Activated CD4-positive, alpha-beta T cell treated with anti-CD3 and anti-CD28 coated beads for 24 hours (primary cell): ENCODE measurements at regions not wholly inside any gene's neighbourhood (a gene's known extent, or its start where the extent isn't known, plus 50 kb on each side); places are given as distances from the start of the nearest gene placed in this dataset.
"Not testable (repeated sequence)": the region's sequence is repeated elsewhere in the genome, so short reads cannot be mapped to it uniquely, and the experiment has no call there.

Experiments
- DNase-seq, 2 donors: peaks; one replicate each; pipeline ENCODE4 v3.0.0-alpha.2; 2020; ENCODE audit warnings: low read depth in 2 of 2

GRCh38 chr11:14573539-14574057 lies 53.4 kb upstream of the PSMA1 start:
- not testable (repeated sequence) for DNase-seq

GRCh38 chr11:14577292-14577691 lies 57.1 kb upstream of the PSMA1 start:
- DNase-seq, result no peak

DNA sequence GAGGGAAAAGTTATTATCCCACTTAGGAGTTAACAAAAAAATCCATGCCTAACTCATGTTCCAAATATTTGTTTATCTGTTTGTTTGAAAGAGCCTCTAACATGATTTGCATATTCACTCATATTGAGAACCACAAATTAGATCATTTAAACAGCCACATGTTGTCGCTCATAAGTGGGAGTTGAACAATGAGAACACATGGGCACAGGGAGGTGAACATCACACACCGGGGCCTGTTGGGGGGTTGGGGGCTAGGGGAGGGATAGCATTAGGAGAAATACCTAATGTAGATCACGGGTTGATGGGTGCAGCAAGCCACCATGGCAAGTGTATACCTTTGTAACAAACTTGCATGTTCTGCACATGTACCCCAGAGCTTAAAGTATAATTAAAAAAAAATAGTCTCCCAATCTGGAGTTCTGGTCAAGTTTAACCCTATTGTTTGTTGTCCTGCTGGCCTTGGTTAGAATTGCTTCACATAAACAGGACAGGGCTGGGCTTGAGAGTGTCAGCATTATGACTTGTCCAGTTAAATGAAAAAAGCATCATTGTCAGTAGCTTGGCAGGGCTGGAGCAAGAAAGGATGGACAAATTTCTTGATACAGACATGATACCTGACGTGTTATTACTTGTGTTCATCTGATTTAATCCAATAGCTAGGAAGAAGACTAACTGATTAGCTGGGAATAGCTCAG lies 57.8 kb upstream of the PSMA1 start:
- DNase-seq, result no peak

DNA sequence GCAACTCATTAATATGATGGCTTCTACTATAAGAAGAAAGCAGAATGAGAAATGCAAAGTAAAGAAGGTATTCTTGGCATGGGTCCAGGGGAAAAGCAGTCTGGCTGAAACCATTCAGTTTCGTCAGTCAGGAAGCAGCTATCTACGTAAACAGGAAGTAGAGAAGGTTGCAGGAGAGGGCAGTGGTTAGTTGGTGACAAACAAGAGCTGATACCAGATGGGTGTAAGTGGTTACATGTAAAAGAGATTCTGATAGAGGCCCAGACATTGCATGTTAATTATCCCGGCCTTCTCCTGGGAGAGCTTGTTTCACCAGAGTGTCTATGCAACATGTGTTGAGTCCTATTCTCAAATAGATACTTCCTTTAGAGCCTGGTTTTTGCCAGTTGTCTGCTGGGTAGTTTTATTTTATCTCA lies 58.4 kb upstream of the PSMA1 start:
- DNase-seq, result peak; percentile 3 to 28

DNA sequence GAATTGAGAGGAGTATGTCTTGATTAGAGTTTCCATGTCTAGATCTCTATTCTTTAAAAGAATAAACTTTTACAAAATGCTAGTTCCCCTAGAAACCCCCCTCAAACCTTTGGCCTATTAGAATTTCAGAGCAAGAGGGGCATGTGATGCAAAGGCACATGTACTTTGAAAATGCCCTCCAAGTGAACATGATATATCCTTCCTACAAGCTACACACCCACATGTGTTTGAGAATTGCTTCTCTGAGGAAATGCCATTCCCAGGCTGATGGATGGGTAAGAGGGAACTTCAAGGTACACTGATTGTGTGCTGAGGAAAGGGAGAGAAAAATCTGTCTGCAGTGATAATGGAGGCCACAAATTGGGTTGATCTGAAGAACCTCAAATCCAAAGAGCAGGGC lies 59.5 kb upstream of the PSMA1 start:
- no peak for DNase-seq

- no peak for DNase-seq
Measured at GRCh38 chr11:14582793-14583192, 60.8 kb upstream of the PDE3B start.

- DNase-seq, result no peak
Measured at GRCh38 chr11:14583252-14584034, 60.2 kb upstream of the PDE3B start.

DNA sequence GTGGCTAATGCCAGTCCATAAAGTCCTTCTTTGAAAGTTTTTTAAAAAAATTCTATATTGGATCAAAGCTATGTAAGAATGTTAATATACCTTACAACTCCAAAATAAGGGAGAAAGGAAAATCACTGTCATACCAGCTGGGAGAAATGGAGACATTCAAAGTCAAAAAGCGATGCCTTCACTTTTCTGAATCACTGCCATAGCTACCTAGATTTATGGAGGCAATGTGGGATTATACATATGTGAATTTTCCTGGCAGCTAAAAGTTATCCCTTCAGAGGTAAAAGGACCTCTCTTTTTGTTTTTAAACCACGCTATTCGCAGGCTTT lies 59.6 kb upstream of the PDE3B start:
- DNase-seq, result no peak

DNA sequence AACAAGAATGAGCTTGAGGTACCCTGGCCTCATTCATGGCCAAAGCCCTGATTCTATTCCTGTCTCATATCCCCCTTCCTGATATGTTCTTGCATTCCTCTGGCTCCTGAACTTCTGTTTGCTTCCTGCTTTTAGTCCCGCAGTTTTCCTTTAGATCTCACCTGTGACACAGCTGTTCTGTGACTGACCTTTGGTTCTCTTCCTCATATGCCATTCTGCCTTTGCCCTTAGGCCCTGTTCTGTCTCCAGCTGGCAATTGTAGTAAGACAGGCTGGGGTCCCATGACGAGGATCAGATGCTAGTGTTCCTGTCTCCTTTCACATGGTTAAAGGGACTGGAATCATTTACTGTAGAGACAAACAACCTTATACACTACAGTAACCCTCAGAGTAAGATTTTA lies 59.0 kb upstream of the PDE3B start:
- no peak for DNase-seq

- DNase-seq, result no peak
Measured at GRCh38 chr11:14585438-14585837, 58.2 kb upstream of the PDE3B start.

GRCh38 chr11:14587258-14587657 lies 56.3 kb upstream of the PDE3B start:
- DNase-seq, result no peak

- no peak for DNase-seq
Measured at GRCh38 chr11:14588681-14589080, 54.9 kb upstream of the PDE3B start.

DNA sequence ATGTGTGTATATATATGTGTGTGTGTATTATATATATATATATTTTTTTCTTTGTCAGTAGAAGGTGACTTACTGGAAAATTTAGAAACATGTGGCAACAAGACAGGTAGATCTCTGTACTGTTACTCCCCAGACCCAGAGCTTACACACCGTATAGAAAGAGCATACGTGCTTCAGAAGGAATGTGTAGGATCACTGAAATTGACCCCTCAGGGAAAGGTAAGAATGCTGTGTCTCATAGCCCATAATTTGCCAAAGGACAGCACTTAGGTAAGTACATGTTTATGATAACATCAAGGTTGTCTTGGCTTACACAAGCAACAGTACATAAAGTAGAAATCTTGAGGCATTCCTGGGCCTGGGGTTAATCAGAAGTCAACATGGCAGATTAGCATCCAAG lies 54.2 kb upstream of the PDE3B start:
- no peak for DNase-seq

- DNase-seq, result not testable (repeated sequence)
Measured at GRCh38 chr11:14591046-14591445, 52.6 kb upstream of the PDE3B start.

GRCh38 chr11:14593671-14594070 lies 49.9 kb upstream of the PDE3B start:
- DNase-seq, result no peak
